SK-N-MC (cell line): ENCODE measurements at regions not wholly inside any gene's neighbourhood (a gene's known extent, or its start where the extent isn't known, plus 50 kb on each side); places are given as distances from the start of the nearest gene placed in this dataset.
"Not testable (repeated sequence)": the region's sequence is repeated elsewhere in the genome, so short reads cannot be mapped to it uniquely, and the experiment has no call there.

Source experiments
- DNase-seq: peaks from one replicate; pipeline ENCODE4 v3.0.0-alpha.2; 2011; ENCODE audit warnings: low read depth, low spot score
- H3K27ac ChIP-seq: fragments of 200-600 bp; sonication (generic); 2 replicates; pipeline ENCODE4 v1.5.1; 2016; ENCODE audit warnings: mixed run types
- H3K36me3 ChIP-seq: fragments of 200-600 bp; sonication (generic); 2 replicates; pipeline ENCODE4 v1.6.1; 2017; ENCODE audit warnings: antibody characterized with exemption, low read length, mixed read lengths; ENCODE audit not compliant: insufficient read depth
- H3K4me3 ChIP-seq: fragments of 200-600 bp; sonication (generic); 2 replicates; pipeline ENCODE4 v1.5.1; 2016
- H3K9ac ChIP-seq: fragments of 200-600 bp; sonication (generic); 2 replicates; pipeline ENCODE4 v1.8.0; 2017; ENCODE audit warnings: mixed run types, mixed read lengths; ENCODE audit not compliant: insufficient read length
- H3K9me3 ChIP-seq: fragments of 200-600 bp; sonication (generic); 2 replicates; pipeline ENCODE4 v1.6.1; 2017; ENCODE audit warnings: low read depth, mild to moderate bottlenecking, antibody characterized with exemption, low read length, moderate library complexity, mixed read lengths
- EZH2 ChIP-seq: fragments of 200-600 bp; sonication (generic); IDR thresholded peaks from one replicate; pipeline ENCODE4 v1.6.1; 2017; ENCODE audit warnings: antibody characterized with exemption
- FOXP2 ChIP-seq: optimal IDR thresholded peaks from 2 replicates; pipeline ENCODE3; 2011; ENCODE audit warnings: mild to moderate bottlenecking, moderate library complexity; ENCODE audit not compliant: insufficient read depth; ENCODE audit errors: extremely low read length, control extremely low read depth
- POLR2AphosphoS5 ChIP-seq: IDR thresholded peaks from 2 replicates; pipeline ENCODE4 v1.6.1; 2012; ENCODE audit warnings: mild to moderate bottlenecking, low read depth, low read length, borderline replicate concordance

GRCh38 chr11:82191695-82192094 lies 542.0 kb downstream of the FAM181B start:
- Histone ChIP-seq H3K4me3 (no peak overlapping the region), H3K9me3 (no peaks in the 10 kb centered on the region), H3K27ac (no peak overlapping the region), H3K9ac (no peak overlapping the region), H3K36me3 (no peaks in the 10 kb centered on the region)
- TF ChIP-seq FOXP2 (no peak), POLR2AphosphoS5 (no peak), EZH2 (no peak)
- DNase-seq: no peak

GRCh38 chr11:82185925-82186324 lies 547.7 kb downstream of the FAM181B start:
- no peak for DNase-seq
- H3K36me3 ChIP-seq: no peaks in the 10 kb centered on the region

GRCh38 chr11:82184966-82185365 lies 548.7 kb downstream of the FAM181B start:
- peak; percentile 20; the same call in 1 of the 2 replicates for TF ChIP-seq POLR2AphosphoS5
- TF ChIP-seq EZH2: no peak
- Histone ChIP-seq H3K4me3 (peak overlapping the region; percentile 13; the same call in 1 of the 2 replicates), H3K9ac (no peak overlapping the region), H3K9me3 (no peaks in the 10 kb centered on the region), H3K27ac (no peak overlapping the region), H3K36me3 (no peaks in the 10 kb centered on the region)
- DNase-seq: no peak

More at GRCh38 chr11:82185925-82186324, 547.7 kb downstream of the FAM181B start:
- Histone ChIP-seq H3K4me3 (no peak overlapping the region), H3K27ac (no peak overlapping the region), H3K9ac (no peak overlapping the region), H3K9me3 (no peaks in the 10 kb centered on the region)
- TF ChIP-seq FOXP2: no peak
- no peak for TF ChIP-seq EZH2
- no peak for TF ChIP-seq POLR2AphosphoS5

DNA sequence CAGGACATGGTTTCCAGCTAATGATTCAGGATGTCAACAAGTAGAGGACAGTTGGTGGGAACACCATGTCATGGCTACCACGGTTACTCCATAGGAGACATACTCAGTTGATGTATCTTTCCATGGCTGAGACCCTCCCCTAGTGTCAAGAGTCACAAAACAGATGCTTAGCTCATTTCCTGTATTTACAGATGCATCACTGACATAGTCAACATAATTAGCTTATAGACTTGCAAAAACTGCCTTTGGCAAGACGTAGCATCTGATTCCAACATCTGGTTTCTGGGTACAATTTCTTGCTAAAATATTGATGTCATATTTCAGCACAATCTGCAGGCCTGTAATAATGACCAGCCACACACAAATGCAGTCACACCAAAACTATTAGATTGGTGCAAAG lies 550.3 kb downstream of the FAM181B start:
- no peak for TF ChIP-seq EZH2
- TF ChIP-seq FOXP2: peak; percentile 32
- no peaks in the 10 kb centered on the region for H3K9me3 ChIP-seq
- DNase-seq: no peak
- H3K27ac ChIP-seq: no peak overlapping the region
- no peak overlapping the region for H3K9ac ChIP-seq
- H3K36me3 ChIP-seq: no peaks in the 10 kb centered on the region
- H3K4me3 ChIP-seq: no peak overlapping the region

GRCh38 chr11:82182697-82183096 lies 551.0 kb downstream of the FAM181B start:
- H3K9me3 ChIP-seq, H3K9ac ChIP-seq, H3K4me3 ChIP-seq, H3K27ac ChIP-seq, H3K36me3 ChIP-seq, DNase-seq: not testable (repeated sequence)

- not testable (repeated sequence) for H3K9ac ChIP-seq, DNase-seq, H3K36me3 ChIP-seq, H3K27ac ChIP-seq, H3K9me3 ChIP-seq, H3K4me3 ChIP-seq
Measured at GRCh38 chr11:82181796-82182195, 551.9 kb downstream of the FAM181B start.

- H3K9ac ChIP-seq: no peak overlapping the region
- no peak for DNase-seq
- no peaks in the 10 kb centered on the region for H3K9me3 ChIP-seq
- H3K4me3 ChIP-seq: no peak overlapping the region
- no peaks in the 10 kb centered on the region for H3K36me3 ChIP-seq
- TF ChIP-seq FOXP2 (no peak), POLR2AphosphoS5 (no peak), EZH2 (no peak)
- H3K27ac ChIP-seq: no peak overlapping the region
Measured at GRCh38 chr11:82176945-82177344, 556.7 kb downstream of the FAM181B start.

DNA sequence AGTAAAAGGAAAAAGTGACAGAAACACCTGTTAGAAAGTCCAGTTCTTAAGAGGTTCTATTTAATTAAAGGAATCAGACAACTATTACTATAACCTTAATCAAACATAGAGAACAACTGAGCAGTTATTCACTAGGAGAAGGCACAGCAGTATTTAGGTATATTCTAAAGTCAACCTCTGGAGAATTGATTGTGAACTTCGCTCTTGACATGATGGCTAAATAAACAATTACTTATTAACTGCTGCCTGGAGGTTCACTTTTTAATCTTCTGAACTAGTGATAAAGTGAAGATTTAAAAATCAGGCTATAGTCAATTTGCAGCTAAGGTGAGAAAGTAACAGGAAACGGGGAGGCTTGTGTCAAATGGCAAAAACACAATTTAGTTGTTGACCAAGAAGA lies 557.3 kb downstream of the FAM181B start:
- Histone ChIP-seq H3K36me3 (no peaks in the 10 kb centered on the region), H3K27ac (no peak overlapping the region), H3K4me3 (no peak overlapping the region), H3K9ac (no peak overlapping the region), H3K9me3 (no peaks in the 10 kb centered on the region)
- no peak for DNase-seq
- TF ChIP-seq POLR2AphosphoS5 (no peak), EZH2 (no peak), FOXP2 (no peak)

- H3K27ac ChIP-seq: no peak overlapping the region
- no peak for TF ChIP-seq EZH2
- no peaks in the 10 kb centered on the region for H3K9me3 ChIP-seq
- no peaks in the 10 kb centered on the region for H3K36me3 ChIP-seq
- H3K9ac ChIP-seq: no peak overlapping the region
- DNase-seq: no peak
- no peak overlapping the region for H3K4me3 ChIP-seq
Measured at GRCh38 chr11:82174610-82175009, 559.1 kb downstream of the FAM181B start.

- no peak overlapping the region for H3K9ac ChIP-seq
- H3K27ac ChIP-seq: no peak overlapping the region
- H3K9me3 ChIP-seq: no peaks in the 10 kb centered on the region
- no peak for DNase-seq
- TF ChIP-seq FOXP2: no peak
- no peak for TF ChIP-seq EZH2
- no peak for TF ChIP-seq POLR2AphosphoS5
- no peak overlapping the region for H3K4me3 ChIP-seq
- H3K36me3 ChIP-seq: no peaks in the 10 kb centered on the region
Measured at GRCh38 chr11:82146789-82147188, 586.9 kb downstream of the FAM181B start.
